ENCODE measurements at regions not wholly inside any gene's neighbourhood (a gene's known extent, or its start where the extent isn't known, plus 50 kb on each side); places are given as distances from the start of the nearest gene placed in this dataset.

DNA sequence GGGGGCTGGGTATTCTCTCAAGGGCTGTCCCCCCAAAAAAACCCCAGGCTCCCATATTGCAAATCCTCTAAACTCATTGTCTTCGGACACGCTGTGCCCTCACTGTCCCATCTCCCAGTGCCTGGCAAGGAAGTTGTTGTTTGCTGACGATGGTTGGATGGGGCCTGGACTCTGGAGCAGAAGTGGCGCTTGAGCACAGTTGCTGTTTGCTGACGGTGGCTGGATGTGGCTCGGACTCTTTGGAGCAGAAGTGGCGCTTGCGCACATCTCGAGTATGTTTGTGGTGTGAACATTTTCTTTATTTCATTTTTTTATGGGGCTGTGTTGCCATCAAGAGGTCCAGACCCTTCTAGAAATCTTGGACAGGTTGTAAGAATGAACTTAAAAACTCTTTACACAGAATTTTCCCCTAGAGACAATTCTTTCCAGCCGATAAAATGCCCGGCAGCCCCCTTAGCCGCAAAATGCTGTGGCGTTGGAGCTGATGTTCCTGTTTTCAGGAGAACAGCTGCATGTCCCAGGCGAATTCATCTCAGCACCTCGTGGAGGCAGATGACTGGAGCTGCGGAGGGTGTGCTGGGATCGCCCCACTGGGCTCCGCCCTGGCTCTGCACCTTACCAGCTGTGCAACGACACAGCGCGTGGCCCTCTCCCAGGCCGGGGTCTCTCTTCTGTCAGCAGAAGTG lies 1167.4 kb downstream of the BRD1 start:
- Mint-ChIP-seq H3K27me3 (no peaks in the 10 kb centered on the region), H3K36me3 (peaks cover 3% of the 10 kb centered on the region), H3K9me3 (peaks cover 14% of the 10 kb centered on the region), H3K4me3 (no peak overlapping the region), H3K27ac (no peak overlapping the region), H3K4me1 (no peaks in the 10 kb centered on the region)
- DNase-seq (ENCODE audit: low spot score in 2 of 2) (no peak), ATAC-seq (ENCODE audit: low read depth) (no peak)

- Mint-ChIP-seq H3K27me3 (no peaks in the 10 kb centered on the region), H3K9me3 (peaks cover 7% of the 10 kb centered on the region), H3K4me1 (no peaks in the 10 kb centered on the region), H3K36me3 (peaks cover 3% of the 10 kb centered on the region), H3K27ac (no peak overlapping the region), H3K4me3 (no peak overlapping the region)
- ATAC-seq (ENCODE audit: low read depth) (no peak), DNase-seq (ENCODE audit: low spot score in 2 of 2) (no peak)
Observed at GRCh38 chr22:48659404-48659996, 1168.2 kb downstream of the BRD1 start.

- Mint-ChIP-seq H3K4me3 (no peak overlapping the region), H3K27me3 (no peaks in the 10 kb centered on the region), H3K9me3 (peaks cover under 1% of the 10 kb centered on the region), H3K36me3 (peaks cover 1% of the 10 kb centered on the region), H3K27ac (no peak overlapping the region), H3K4me1 (no peaks in the 10 kb centered on the region)
- ATAC-seq (ENCODE audit: low read depth) (no peak), DNase-seq (ENCODE audit: low spot score in 2 of 2) (no peak)
Observed at GRCh38 chr22:48658871-48659270, 1168.8 kb downstream of the BRD1 start.

GRCh38 chr22:48658246-48658645 lies 1169.4 kb downstream of the BRD1 start:
- DNase-seq (ENCODE audit: low spot score in 2 of 2) (no peak), ATAC-seq (ENCODE audit: low read depth) (no peak)
- H3K4me3 Mint-ChIP-seq = no peak overlapping the region
- H3K36me3 Mint-ChIP-seq = peaks cover 1% of the 10 kb centered on the region
- H3K9me3 Mint-ChIP-seq = no peaks in the 10 kb centered on the region
- no peaks in the 10 kb centered on the region for H3K4me1 Mint-ChIP-seq
- no peak overlapping the region for H3K27ac Mint-ChIP-seq
- no peaks in the 10 kb centered on the region for H3K27me3 Mint-ChIP-seq

DNA sequence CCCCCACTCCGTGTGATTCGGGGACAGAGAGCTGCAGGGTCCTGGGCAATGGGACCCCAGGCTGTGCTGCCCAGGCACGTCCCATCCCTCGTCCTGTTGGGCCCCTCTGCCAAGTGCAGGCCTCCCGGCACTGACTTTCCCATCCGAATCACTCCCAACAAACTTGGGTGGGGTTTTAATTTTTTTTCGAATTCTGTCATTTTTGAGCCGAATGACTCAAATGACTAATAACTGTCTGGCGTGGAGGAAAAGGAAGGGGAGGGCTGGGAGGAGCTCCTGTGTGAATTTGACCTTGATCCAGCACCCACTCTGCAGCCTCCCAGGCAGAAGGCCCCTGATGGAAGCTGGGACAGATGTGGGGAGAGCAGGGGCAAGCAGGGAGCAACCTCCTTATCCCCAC lies 1173.2 kb downstream of the BRD1 start:
- Mint-ChIP-seq H3K9me3 (no peaks in the 10 kb centered on the region), H3K4me3 (no peak overlapping the region), H3K27me3 (no peaks in the 10 kb centered on the region), H3K4me1 (no peaks in the 10 kb centered on the region), H3K36me3 (peaks cover 1% of the 10 kb centered on the region), H3K27ac (no peak overlapping the region)
- ATAC-seq (ENCODE audit: low read depth) = no peak
- DNase-seq (ENCODE audit: low spot score in 2 of 2) = no peak

GRCh38 chr22:48653929-48654328 lies 1173.7 kb downstream of the BRD1 start:
- H3K27ac Mint-ChIP-seq = no peak overlapping the region
- peaks cover 1% of the 10 kb centered on the region for H3K36me3 Mint-ChIP-seq
- no peaks in the 10 kb centered on the region for H3K9me3 Mint-ChIP-seq
- H3K27me3 Mint-ChIP-seq = no peaks in the 10 kb centered on the region
- H3K4me3 Mint-ChIP-seq = no peak overlapping the region
- no peak for DNase-seq (ENCODE audit: low spot score in 2 of 2)
- ATAC-seq (ENCODE audit: low read depth) = no peak
- H3K4me1 Mint-ChIP-seq = no peaks in the 10 kb centered on the region

- no peak overlapping the region for H3K4me3 Mint-ChIP-seq
- no peaks in the 10 kb centered on the region for H3K9me3 Mint-ChIP-seq
- no peak for ATAC-seq (ENCODE audit: low read depth)
- no peaks in the 10 kb centered on the region for H3K36me3 Mint-ChIP-seq
- no peak for DNase-seq (ENCODE audit: low spot score in 2 of 2)
- H3K27ac Mint-ChIP-seq = no peak overlapping the region
- no peaks in the 10 kb centered on the region for H3K4me1 Mint-ChIP-seq
- no peaks in the 10 kb centered on the region for H3K27me3 Mint-ChIP-seq
Observed at GRCh38 chr22:48653306-48653705, 1174.4 kb downstream of the BRD1 start.

DNA sequence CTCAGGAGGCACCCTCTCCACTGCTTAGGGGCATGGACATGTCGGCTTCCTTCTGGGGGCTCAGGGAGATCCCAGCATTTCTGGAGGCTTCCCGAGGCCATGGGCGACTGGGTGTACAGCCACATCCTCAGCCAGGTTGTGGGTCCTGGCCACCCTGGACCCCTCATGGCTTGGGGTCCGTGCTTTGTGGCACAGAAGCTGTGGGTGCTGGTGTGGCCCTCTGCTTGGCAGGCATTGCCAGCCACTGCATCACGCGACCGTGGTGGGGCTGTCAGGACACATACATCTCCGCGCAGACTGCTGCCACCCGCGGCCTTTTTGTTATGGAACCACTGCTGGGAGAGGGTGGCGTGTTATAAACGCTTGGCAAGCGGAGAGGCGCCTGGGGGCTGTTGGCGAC lies 1174.9 kb downstream of the BRD1 start:
- Mint-ChIP-seq H3K27me3 (no peaks in the 10 kb centered on the region), H3K4me1 (no peaks in the 10 kb centered on the region), H3K36me3 (no peaks in the 10 kb centered on the region), H3K4me3 (no peak overlapping the region), H3K27ac (no peak overlapping the region), H3K9me3 (no peaks in the 10 kb centered on the region)
- no peak for ATAC-seq (ENCODE audit: low read depth)
- DNase-seq (ENCODE audit: low spot score in 2 of 2) = no peak

- H3K27me3 Mint-ChIP-seq = no peaks in the 10 kb centered on the region
- no peak overlapping the region for H3K27ac Mint-ChIP-seq
- DNase-seq (ENCODE audit: low spot score in 2 of 2) = no peak
- no peaks in the 10 kb centered on the region for H3K4me1 Mint-ChIP-seq
- ATAC-seq (ENCODE audit: low read depth) = no peak
- no peak overlapping the region for H3K4me3 Mint-ChIP-seq
- no peaks in the 10 kb centered on the region for H3K36me3 Mint-ChIP-seq
- no peaks in the 10 kb centered on the region for H3K9me3 Mint-ChIP-seq
Observed at GRCh38 chr22:48651981-48652538, 1175.6 kb downstream of the BRD1 start.

- Mint-ChIP-seq H3K9me3 (no peaks in the 10 kb centered on the region), H3K27me3 (no peaks in the 10 kb centered on the region), H3K4me3 (no peak overlapping the region), H3K27ac (no peak overlapping the region), H3K4me1 (no peaks in the 10 kb centered on the region), H3K36me3 (no peaks in the 10 kb centered on the region)
- DNase-seq (ENCODE audit: low spot score in 2 of 2) (no peak), ATAC-seq (ENCODE audit: low read depth) (no peak)
Observed at GRCh38 chr22:48651036-48651890, 1176.4 kb downstream of the BRD1 start.

GRCh38 chr22:48650323-48651035 lies 1177.2 kb downstream of the BRD1 start:
- H3K27ac Mint-ChIP-seq = no peak overlapping the region
- ATAC-seq (ENCODE audit: low read depth) = no peak
- H3K36me3 Mint-ChIP-seq = no peaks in the 10 kb centered on the region
- H3K4me1 Mint-ChIP-seq = no peaks in the 10 kb centered on the region
- H3K27me3 Mint-ChIP-seq = no peaks in the 10 kb centered on the region
- H3K9me3 Mint-ChIP-seq = no peaks in the 10 kb centered on the region
- H3K4me3 Mint-ChIP-seq = no peak overlapping the region
- DNase-seq (ENCODE audit: low spot score in 2 of 2) = no peak

DNA sequence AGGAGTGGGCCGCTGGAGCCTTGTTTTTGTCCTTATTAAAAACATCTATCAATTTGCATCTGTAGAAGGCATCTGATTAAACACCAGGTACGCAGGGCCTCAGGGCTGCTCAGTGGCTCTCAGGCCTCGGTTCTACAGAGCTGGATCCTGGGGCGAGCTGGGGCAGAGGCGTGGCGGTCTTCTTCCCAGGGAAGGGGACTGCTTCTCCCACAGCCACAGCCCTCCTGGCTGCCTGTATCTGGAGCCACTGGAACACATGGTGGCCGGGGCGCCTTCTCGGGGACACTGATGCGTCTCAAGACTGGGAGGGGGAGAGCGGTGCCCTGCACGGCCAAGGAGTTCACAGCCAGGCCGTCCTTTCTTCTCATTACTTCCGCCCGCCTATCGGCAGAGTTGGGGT lies 1178.2 kb downstream of the BRD1 start:
- Mint-ChIP-seq H3K4me1 (no peaks in the 10 kb centered on the region), H3K36me3 (no peaks in the 10 kb centered on the region), H3K27ac (no peak overlapping the region), H3K9me3 (no peaks in the 10 kb centered on the region), H3K27me3 (no peaks in the 10 kb centered on the region), H3K4me3 (no peak overlapping the region)
- DNase-seq (ENCODE audit: low spot score in 2 of 2) = no peak
- no peak for ATAC-seq (ENCODE audit: low read depth)

GRCh38 chr22:48649031-48649430 lies 1178.6 kb downstream of the BRD1 start:
- H3K4me1 Mint-ChIP-seq = no peaks in the 10 kb centered on the region
- no peaks in the 10 kb centered on the region for H3K9me3 Mint-ChIP-seq
- ATAC-seq (ENCODE audit: low read depth) (no peak), DNase-seq (ENCODE audit: low spot score in 2 of 2) (no peak)
- no peak overlapping the region for H3K27ac Mint-ChIP-seq
- H3K36me3 Mint-ChIP-seq = no peaks in the 10 kb centered on the region
- H3K27me3 Mint-ChIP-seq = no peaks in the 10 kb centered on the region
- H3K4me3 Mint-ChIP-seq = no peak overlapping the region
